K562 (cell line): ENCODE measurements at regions not wholly inside any gene's neighbourhood (a gene's known extent, or its start where the extent isn't known, plus 50 kb on each side); places are given as distances from the start of the nearest gene placed in this dataset.

Source experiments
- ATAC-seq: fragments of 200-7000 bp; cut with Tn5 transposase; 3 replicates; pipeline ENCODE4 v1.9.1; 2020; ENCODE audit warnings: moderate library complexity
- BruUV-seq: library from RNA; stranded (reverse); fragments of 400-500 nt; replicated peaks from 2 replicates; lab custom pipeline; 2021; lab: Mats Ljungman, UMichigan
- CTCF ChIA-PET: fragments of 300-600 bp; formaldehyde crosslinking; extraction: SDS; loops from one replicate; lab custom pipeline; 2021; ENCODE audit warnings: low intra/inter-chr PET ratio; lab: Yijun Ruan, JAX
- POLR2A ChIA-PET: fragments of 300-600, 350-650 bp; sonication (Branson Sonifier 250); formaldehyde crosslinking; extraction: SDS; loops from one replicate; lab custom pipeline; 2021; ENCODE audit warnings: antibody characterized with exemption, inconsistent platforms; lab: Yijun Ruan, JAX
- DNase-seq, 4 experiments: peaks; one replicate each; pipeline versions ENCODE4 v3.0.0 to v3.0.0-alpha.2; 2011 to 2018; ENCODE audit warnings: low spot score in 3 of 4, mixed read lengths in 3 of 4; ENCODE audit errors: extremely low read depth in 1 of 4
- FAIRE-seq: peaks from 2 replicates; lab custom pipeline; 2011; peaks lifted over from hg19 to GRCh38; lab: Jason Lieb, UNC
- H2AFZ ChIP-seq: 2 replicates; pipeline ENCODE4 v1.6.0; 2011; ENCODE audit warnings: low read depth, low read length, control low read depth, inconsistent platforms
- H3K27ac ChIP-seq: fragments of 200-600 bp; 3 replicates; pipeline ENCODE4 v1.8.0; 2011; ENCODE audit warnings: low read depth, mild to moderate bottlenecking, control low read depth, inconsistent platforms, low read length, moderate library complexity, mixed read lengths; ENCODE audit errors: extremely low read depth
- H3K27me3 ChIP-seq, 2 experiments: fragments of 300-600 bp in 1 of 2; 2 replicates in 1 of 2; 3 replicates in 1 of 2; pipeline versions ENCODE4 v1.6.0 to v1.8.0; 2011; ENCODE audit warnings: inconsistent platforms in 2 of 2, low read length in 2 of 2, mild to moderate bottlenecking in 1 of 2, mixed read lengths in 1 of 2, moderate library complexity in 1 of 2; ENCODE audit not compliant: control insufficient read depth in 2 of 2, insufficient read depth in 2 of 2
- H3K36me3 ChIP-seq: fragments of 300-600 bp; 3 replicates; pipeline ENCODE4 v1.8.0; 2011; ENCODE audit warnings: mild to moderate bottlenecking, low read length, inconsistent platforms; ENCODE audit not compliant: control insufficient read depth, insufficient read depth
- H3K4me1 ChIP-seq, 2 experiments: fragments of 200-600 bp in 1 of 2; replicated peaks in 1 of 2; 2 replicates in 1 of 2; 3 replicates in 1 of 2; pipeline versions ENCODE4 v1.5.1 to v1.8.0; 2011; ENCODE audit warnings: inconsistent platforms in 2 of 2, low read length in 2 of 2, mild to moderate bottlenecking in 1 of 2, mixed read lengths in 1 of 2, moderate library complexity in 1 of 2; ENCODE audit not compliant: control insufficient read depth in 2 of 2, insufficient read depth in 2 of 2
- H3K4me2 ChIP-seq: 2 replicates; pipeline ENCODE4 v1.6.1; 2011; ENCODE audit warnings: low read length, control low read depth, inconsistent platforms, mixed read lengths; ENCODE audit not compliant: insufficient read depth
- H3K4me3 ChIP-seq: fragments of 200-600 bp; sonication (generic), shearing (Covaris generic); 2 replicates; pipeline ENCODE4 v1.5.1; 2016; ENCODE audit warnings: control low read depth, inconsistent platforms
- H3K79me2 ChIP-seq: fragments of 200-600 bp; 3 replicates; pipeline ENCODE4 v1.8.0; 2011; ENCODE audit warnings: low read length, inconsistent platforms; ENCODE audit not compliant: control insufficient read depth, insufficient read depth
- H3K9ac ChIP-seq, 2 experiments: 2 replicates each; pipeline versions ENCODE4 v1.6.0 to v1.6.1; 2011; ENCODE audit warnings: low read depth in 2 of 2, low read length in 2 of 2, control low read depth in 1 of 2, inconsistent platforms in 1 of 2, mild to moderate bottlenecking in 1 of 2, mixed read lengths in 1 of 2; ENCODE audit not compliant: insufficient read depth in 1 of 2
- H3K9me1 ChIP-seq: one replicate; pipeline ENCODE4 v1.6.0; 2011; ENCODE audit warnings: inconsistent platforms, mild to moderate bottlenecking, low read length, moderate library complexity; ENCODE audit not compliant: control insufficient read depth, insufficient read depth
- H3K9me3 ChIP-seq: replicated peaks from 2 replicates; pipeline ENCODE4 v1.5.1; 2011; ENCODE audit warnings: low read depth, low read length, inconsistent platforms; ENCODE audit not compliant: control insufficient read depth, insufficient read depth
- H4K20me1 ChIP-seq: replicated peaks from 2 replicates; pipeline ENCODE4 v1.6.1; 2011; ENCODE audit warnings: low read length, inconsistent platforms, mixed read lengths; ENCODE audit not compliant: control insufficient read depth, insufficient read depth
- BCOR ChIP-seq: fragments of 450-650 bp; IDR thresholded peaks from 2 replicates; pipeline ENCODE4 v1.6.1; 2016
- ETV5 ChIP-seq: sonication (generic); formaldehyde crosslinking; IDR thresholded peaks from 2 replicates; pipeline ENCODE4 v1.4.0; 2020; ENCODE audit warnings: low read depth, mild to moderate bottlenecking, missing genetic modification reagents
- ILF3 ChIP-seq: fragments of 450-650 bp; IDR thresholded peaks from 2 replicates; pipeline ENCODE4 v1.6.1; 2018; ENCODE audit warnings: antibody characterized with exemption, mild to moderate bottlenecking, moderate library complexity, borderline replicate concordance
- NFIC ChIP-seq: fragments of 450-650 bp; IDR thresholded peaks from 2 replicates; pipeline ENCODE4 v1.6.1; 2017; ENCODE audit warnings: mild to moderate bottlenecking, inconsistent platforms
- PCBP2 ChIP-seq: fragments of 200-400 bp; formaldehyde crosslinking; IDR thresholded peaks from 2 replicates; pipeline ENCODE4 v1.6.1; 2018; ENCODE audit warnings: low read length, low read depth, mild to moderate bottlenecking, moderate library complexity; ENCODE audit not compliant: poor library complexity, severe bottlenecking
- POLR3G ChIP-seq: IDR thresholded peaks from 2 replicates; pipeline ENCODE4 v1.6.1; 2011; ENCODE audit not compliant: insufficient read length, insufficient replicate concordance; ENCODE audit errors: extremely low read depth
- PPARD ChIP-seq: fragments of 250-450 bp; sonication (Bioruptor Pico); IDR thresholded peaks from 2 replicates; pipeline ENCODE4 v1.8.0; 2022; ENCODE audit warnings: inconsistent platforms, mild to moderate bottlenecking, moderate library complexity
- ZBTB8A ChIP-seq: fragments of 450-650 bp; IDR thresholded peaks from 2 replicates; pipeline ENCODE4 v1.6.1; 2018; ENCODE audit warnings: mild to moderate bottlenecking, moderate library complexity; ENCODE audit not compliant: partially characterized antibody
- ZNF384 ChIP-seq: IDR thresholded peaks from 2 replicates; pipeline ENCODE4 v1.6.1; 2012; ENCODE audit warnings: low read depth, low read length, improper control_type of control experiment
- in situ Hi-C: fragments of 300-500 bp; cut with MboI; formaldehyde crosslinking; loops from 4 replicates; pipeline ENCODE4 v1.15.0; 2018; ENCODE audit warnings: inconsistent platforms, mixed read lengths
- intact Hi-C: fragments of 100-400 bp; cut with micrococcal nuclease; formaldehyde crosslinking; loops from 2 replicates; pipeline ENCODE4 v1.14.2; 2022
- TF ChIP-seq, protein P1 (sequence below): sonication (generic); formaldehyde crosslinking; IDR thresholded peaks from 2 replicates; pipeline ENCODE4 v1.8.1; 2023; ENCODE audit warnings: mild to moderate bottlenecking, missing genetic modification reagents
- TF ChIP-seq, protein P2 (sequence below): fragments of 250-450 bp; sonication (Bioruptor Pico); IDR thresholded peaks from 2 replicates; pipeline ENCODE4 v1.8.0; 2022; ENCODE audit warnings: moderate library complexity, mild to moderate bottlenecking, inconsistent platforms
- TF ChIP-seq, protein P3 (sequence below): fragments of 450-650 bp; formaldehyde crosslinking; conservative IDR thresholded peaks from 2 replicates; pipeline ENCODE4 v1.4.0; 2022; ENCODE audit warnings: mild to moderate bottlenecking, missing genetic modification characterization
- TF ChIP-seq, protein P4 (sequence below): fragments of 200-800 bp; sonication (Bioruptor generic); IDR thresholded peaks from 2 replicates; pipeline ENCODE4 v1.6.1; 2016; ENCODE audit warnings: missing genetic modification characterization, missing compliant biosample characterization

DNA sequence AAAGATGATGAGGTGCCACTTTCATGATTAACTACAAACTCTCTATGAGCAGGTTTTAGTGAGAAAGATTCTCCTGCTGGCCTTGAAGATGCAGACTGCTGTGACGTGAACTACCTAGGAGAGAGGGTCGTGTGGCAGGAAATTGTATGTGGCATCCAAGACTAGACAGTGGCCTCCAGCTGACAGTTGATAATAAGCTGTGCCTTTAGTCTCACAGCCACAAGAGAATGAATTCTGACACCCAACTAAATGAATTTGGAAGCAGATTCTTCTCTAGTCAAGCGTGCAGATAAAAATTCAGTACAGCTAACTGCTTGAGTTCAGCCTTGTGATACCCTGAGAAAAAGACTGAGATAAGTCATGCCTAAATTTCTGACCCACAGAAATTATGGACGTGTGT is 169.0 kb upstream of the COL3A1 start (continued):
- TF ChIP-seq ETV5 = no peak
- TF ChIP-seq POLR3G = no peak
- no peak for TF ChIP-seq ILF3
- no peak for TF ChIP-seq BCOR
- TF ChIP-seq PCBP2 = no peak

DNA sequence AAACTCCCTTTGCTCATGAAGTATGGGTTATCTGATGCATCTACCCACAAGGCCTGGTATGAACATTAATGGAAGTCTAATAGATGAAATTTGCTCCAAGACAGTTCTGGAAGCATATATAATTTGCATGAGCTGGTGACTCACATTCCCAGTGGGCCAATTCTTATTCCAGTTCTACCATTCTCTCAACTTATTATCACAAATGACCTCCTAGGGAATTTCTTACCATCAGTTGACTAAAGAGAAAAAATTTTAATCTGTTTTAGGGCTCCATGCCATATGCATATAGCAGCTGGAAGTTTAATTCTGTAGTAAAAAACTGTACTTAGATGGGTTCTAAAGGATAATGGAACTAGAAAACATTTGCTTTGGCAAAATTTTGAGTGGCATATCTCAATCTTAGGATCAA is 165.2 kb upstream of the COL3A1 start:
- no peaks in the 10 kb centered on the region for H3K4me1 ChIP-seq
- no peak overlapping the region for H3K4me3 ChIP-seq
- ChIA-PET CTCF (no interaction called here), POLR2A (no interaction called here)
- no peaks in the 10 kb centered on the region for H3K27me3 ChIP-seq
- DNase-seq (no peak), ATAC-seq (no peak), FAIRE-seq (no peak)
- H2AFZ ChIP-seq = no peak overlapping the region
- no peak overlapping the region for H3K27ac ChIP-seq
- H4K20me1 ChIP-seq = no peaks in the 10 kb centered on the region
- H3K36me3 ChIP-seq = no peaks in the 10 kb centered on the region
- no peak overlapping the region for H3K9ac ChIP-seq
- no peaks in the 10 kb centered on the region for H3K9me1 ChIP-seq
- TF ChIP-seq ZNF384 = no peak
- TF ChIP-seq, protein P1, sequence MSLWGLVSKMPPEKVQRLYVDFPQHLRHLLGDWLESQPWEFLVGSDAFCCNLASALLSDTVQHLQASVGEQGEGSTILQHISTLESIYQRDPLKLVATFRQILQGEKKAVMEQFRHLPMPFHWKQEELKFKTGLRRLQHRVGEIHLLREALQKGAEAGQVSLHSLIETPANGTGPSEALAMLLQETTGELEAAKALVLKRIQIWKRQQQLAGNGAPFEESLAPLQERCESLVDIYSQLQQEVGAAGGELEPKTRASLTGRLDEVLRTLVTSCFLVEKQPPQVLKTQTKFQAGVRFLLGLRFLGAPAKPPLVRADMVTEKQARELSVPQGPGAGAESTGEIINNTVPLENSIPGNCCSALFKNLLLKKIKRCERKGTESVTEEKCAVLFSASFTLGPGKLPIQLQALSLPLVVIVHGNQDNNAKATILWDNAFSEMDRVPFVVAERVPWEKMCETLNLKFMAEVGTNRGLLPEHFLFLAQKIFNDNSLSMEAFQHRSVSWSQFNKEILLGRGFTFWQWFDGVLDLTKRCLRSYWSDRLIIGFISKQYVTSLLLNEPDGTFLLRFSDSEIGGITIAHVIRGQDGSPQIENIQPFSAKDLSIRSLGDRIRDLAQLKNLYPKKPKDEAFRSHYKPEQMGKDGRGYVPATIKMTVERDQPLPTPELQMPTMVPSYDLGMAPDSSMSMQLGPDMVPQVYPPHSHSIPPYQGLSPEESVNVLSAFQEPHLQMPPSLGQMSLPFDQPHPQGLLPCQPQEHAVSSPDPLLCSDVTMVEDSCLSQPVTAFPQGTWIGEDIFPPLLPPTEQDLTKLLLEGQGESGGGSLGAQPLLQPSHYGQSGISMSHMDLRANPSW (CRISPR knock-in tag) = no peak
- TF ChIP-seq, protein P2, sequence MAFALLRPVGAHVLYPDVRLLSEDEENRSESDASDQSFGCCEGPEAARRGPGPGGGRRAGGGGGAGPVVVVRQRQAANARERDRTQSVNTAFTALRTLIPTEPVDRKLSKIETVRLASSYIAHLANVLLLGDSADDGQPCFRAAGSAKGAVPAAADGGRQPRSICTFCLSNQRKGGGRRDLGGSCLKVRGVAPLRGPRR = no peak
- TF ChIP-seq NFIC = no peak
- TF ChIP-seq, protein P3, sequence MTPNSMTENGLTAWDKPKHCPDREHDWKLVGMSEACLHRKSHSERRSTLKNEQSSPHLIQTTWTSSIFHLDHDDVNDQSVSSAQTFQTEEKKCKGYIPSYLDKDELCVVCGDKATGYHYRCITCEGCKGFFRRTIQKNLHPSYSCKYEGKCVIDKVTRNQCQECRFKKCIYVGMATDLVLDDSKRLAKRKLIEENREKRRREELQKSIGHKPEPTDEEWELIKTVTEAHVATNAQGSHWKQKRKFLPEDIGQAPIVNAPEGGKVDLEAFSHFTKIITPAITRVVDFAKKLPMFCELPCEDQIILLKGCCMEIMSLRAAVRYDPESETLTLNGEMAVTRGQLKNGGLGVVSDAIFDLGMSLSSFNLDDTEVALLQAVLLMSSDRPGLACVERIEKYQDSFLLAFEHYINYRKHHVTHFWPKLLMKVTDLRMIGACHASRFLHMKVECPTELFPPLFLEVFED (CRISPR knock-in tag) = no peak
- no peak for TF ChIP-seq ZBTB8A
- TF ChIP-seq, protein P4, sequence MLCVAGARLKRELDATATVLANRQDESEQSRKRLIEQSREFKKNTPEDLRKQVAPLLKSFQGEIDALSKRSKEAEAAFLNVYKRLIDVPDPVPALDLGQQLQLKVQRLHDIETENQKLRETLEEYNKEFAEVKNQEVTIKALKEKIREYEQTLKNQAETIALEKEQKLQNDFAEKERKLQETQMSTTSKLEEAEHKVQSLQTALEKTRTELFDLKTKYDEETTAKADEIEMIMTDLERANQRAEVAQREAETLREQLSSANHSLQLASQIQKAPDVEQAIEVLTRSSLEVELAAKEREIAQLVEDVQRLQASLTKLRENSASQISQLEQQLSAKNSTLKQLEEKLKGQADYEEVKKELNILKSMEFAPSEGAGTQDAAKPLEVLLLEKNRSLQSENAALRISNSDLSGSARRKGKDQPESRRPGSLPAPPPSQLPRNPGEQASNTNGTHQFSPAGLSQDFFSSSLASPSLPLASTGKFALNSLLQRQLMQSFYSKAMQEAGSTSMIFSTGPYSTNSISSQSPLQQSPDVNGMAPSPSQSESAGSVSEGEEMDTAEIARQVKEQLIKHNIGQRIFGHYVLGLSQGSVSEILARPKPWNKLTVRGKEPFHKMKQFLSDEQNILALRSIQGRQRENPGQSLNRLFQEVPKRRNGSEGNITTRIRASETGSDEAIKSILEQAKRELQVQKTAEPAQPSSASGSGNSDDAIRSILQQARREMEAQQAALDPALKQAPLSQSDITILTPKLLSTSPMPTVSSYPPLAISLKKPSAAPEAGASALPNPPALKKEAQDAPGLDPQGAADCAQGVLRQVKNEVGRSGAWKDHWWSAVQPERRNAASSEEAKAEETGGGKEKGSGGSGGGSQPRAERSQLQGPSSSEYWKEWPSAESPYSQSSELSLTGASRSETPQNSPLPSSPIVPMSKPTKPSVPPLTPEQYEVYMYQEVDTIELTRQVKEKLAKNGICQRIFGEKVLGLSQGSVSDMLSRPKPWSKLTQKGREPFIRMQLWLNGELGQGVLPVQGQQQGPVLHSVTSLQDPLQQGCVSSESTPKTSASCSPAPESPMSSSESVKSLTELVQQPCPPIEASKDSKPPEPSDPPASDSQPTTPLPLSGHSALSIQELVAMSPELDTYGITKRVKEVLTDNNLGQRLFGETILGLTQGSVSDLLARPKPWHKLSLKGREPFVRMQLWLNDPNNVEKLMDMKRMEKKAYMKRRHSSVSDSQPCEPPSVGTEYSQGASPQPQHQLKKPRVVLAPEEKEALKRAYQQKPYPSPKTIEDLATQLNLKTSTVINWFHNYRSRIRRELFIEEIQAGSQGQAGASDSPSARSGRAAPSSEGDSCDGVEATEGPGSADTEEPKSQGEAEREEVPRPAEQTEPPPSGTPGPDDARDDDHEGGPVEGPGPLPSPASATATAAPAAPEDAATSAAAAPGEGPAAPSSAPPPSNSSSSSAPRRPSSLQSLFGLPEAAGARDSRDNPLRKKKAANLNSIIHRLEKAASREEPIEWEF (CRISPR knock-in tag) = no peak
- TF ChIP-seq PPARD = no peak
- intact Hi-C loops = no loop called here
- in situ Hi-C loops = no loop called here
- H3K9me3 ChIP-seq = no peaks in the 10 kb centered on the region
- no TSS peak for BruUV-seq
- H3K79me2 ChIP-seq = no peaks in the 10 kb centered on the region
- H3K4me2 ChIP-seq = no peak overlapping the region
